Prostate gland (tissue), 2 donors: ENCODE measurements at regions not wholly inside any gene's neighbourhood (a gene's known extent, or its start where the extent isn't known, plus 50 kb on each side); places are given as distances from the start of the nearest gene placed in this dataset.
"Not testable (repeated sequence)": the region's sequence is repeated elsewhere in the genome, so short reads cannot be mapped to it uniquely, and the experiment has no call there.

ENCODE experiments used
- DNase-seq: peaks from one replicate; pipeline ENCODE4 v3.0.0-alpha.2; 2019; ENCODE audit warnings: low spot score
- H3K27ac ChIP-seq, 2 donors: fragments of 200-600 bp; sonication (generic); 2 replicates each; pipeline ENCODE4 v1.5.1; 2017 to 2019
- H3K27me3 ChIP-seq: fragments of 200-600 bp; sonication (generic); replicated peaks from 2 replicates; pipeline ENCODE4 v1.5.1; 2019; ENCODE audit not compliant: insufficient read depth
- H3K36me3 ChIP-seq, 2 donors: fragments of 200-600 bp; sonication (generic); 1 replicate in 1 of 2; 2 replicates in 1 of 2; pipeline versions ENCODE4 v1.5.1 to v1.8.1; 2017 to 2019
- H3K4me1 ChIP-seq: fragments of 200-600 bp; sonication (generic); replicated peaks from 2 replicates; pipeline ENCODE4 v1.5.1; 2019
- H3K4me3 ChIP-seq, 2 donors: fragments of 200-600 bp; sonication (generic); 2 replicates each; pipeline ENCODE4 v1.5.1; 2017 to 2019
- H3K9me3 ChIP-seq: fragments of 200-600 bp; sonication (generic); 2 replicates; pipeline ENCODE4 v1.5.1; 2017
- POLR2A ChIP-seq: fragments of 450-650 bp; IDR thresholded peaks from one replicate; pipeline ENCODE4 v1.6.1; 2016; ENCODE audit warnings: antibody characterized with exemption, mild to moderate bottlenecking
- POLR2AphosphoS5 ChIP-seq: sonication (generic); formaldehyde crosslinking; IDR thresholded peaks from one replicate; pipeline ENCODE4 v1.6.1; 2017; ENCODE audit warnings: antibody characterized with exemption
- WGBS: methylation state at CpG from one replicate; pipeline ENCODE4 v1.1.5; 2018; 5-methylcytosine and 5-hydroxymethylcytosine counted together
- intact Hi-C: fragments of 100-400 bp; cut with DNase I; formaldehyde crosslinking; loops from one replicate; pipeline ENCODE4 v1.14.2; 2022
- TF ChIP-seq, protein P1 (sequence below), 4 experiments: fragments of 200-600 bp in 2 of 4; fragments of 450-650 bp in 2 of 4; sonication (generic) in 2 of 4; IDR thresholded peaks; 1 replicate in 3 of 4; 2 replicates in 1 of 4; pipeline ENCODE4 v1.5.1; 2016 to 2019; ENCODE audit warnings: antibody characterized with exemption in 4 of 4, mild to moderate bottlenecking in 2 of 4, moderate library complexity in 2 of 4

DNA sequence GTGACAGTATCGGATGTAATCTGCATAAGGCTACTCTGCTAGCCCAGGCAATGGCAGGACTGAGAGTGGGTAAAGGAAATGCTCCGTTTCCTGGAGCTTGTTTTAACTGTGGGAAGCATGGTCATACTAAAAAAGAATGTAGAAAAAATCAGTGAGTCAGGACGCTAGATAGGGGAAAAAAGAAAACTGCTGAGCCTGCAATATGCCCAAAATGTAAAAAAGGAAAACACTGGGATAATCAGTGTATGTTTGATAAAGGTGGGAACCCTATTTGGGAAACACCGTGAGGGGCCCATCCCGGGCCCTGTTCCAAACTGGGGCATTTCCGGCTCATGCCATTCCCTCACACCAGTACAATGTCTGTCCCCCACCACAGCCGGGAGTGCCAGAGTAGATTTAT is 775.8 kb downstream of the ZPLD1 start:
- no peaks in the 10 kb centered on the region for H3K9me3 ChIP-seq
- no peaks in the 10 kb centered on the region for H3K36me3 ChIP-seq
- intact Hi-C loops, result no loop called here
- TF ChIP-seq POLR2A, result no peak
- no peaks in the 10 kb centered on the region for H3K27me3 ChIP-seq
- DNase-seq, result no peak
- no peak overlapping the region for H3K4me3 ChIP-seq
- WGBS, result 73% methylated on average over 7 of the region's 7 CpGs
- no peaks in the 10 kb centered on the region for H3K4me1 ChIP-seq
- no peak overlapping the region for H3K27ac ChIP-seq

DNA sequence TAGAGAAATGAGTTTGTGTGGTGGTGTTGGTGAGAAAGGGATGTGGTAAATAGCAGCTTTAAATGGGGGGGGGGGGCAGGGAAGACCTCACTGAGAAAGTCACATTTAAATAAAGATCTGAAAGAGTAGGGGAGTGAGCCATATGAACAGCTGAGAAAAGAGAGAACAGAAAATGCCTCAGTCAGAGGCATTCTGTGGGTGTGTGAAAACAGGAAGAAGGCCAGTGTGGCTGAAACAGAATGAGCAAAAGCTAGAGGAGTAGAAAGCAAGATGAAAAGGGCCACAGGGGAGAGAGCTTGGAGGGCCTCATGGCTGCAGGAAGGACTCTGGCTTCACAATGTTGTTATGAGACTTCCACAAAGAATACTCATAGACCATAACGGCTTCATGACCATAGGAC is 783.3 kb downstream of the ZPLD1 start:
- TF ChIP-seq POLR2AphosphoS5 (no peak), POLR2A (no peak)
- TF ChIP-seq, protein P1, sequence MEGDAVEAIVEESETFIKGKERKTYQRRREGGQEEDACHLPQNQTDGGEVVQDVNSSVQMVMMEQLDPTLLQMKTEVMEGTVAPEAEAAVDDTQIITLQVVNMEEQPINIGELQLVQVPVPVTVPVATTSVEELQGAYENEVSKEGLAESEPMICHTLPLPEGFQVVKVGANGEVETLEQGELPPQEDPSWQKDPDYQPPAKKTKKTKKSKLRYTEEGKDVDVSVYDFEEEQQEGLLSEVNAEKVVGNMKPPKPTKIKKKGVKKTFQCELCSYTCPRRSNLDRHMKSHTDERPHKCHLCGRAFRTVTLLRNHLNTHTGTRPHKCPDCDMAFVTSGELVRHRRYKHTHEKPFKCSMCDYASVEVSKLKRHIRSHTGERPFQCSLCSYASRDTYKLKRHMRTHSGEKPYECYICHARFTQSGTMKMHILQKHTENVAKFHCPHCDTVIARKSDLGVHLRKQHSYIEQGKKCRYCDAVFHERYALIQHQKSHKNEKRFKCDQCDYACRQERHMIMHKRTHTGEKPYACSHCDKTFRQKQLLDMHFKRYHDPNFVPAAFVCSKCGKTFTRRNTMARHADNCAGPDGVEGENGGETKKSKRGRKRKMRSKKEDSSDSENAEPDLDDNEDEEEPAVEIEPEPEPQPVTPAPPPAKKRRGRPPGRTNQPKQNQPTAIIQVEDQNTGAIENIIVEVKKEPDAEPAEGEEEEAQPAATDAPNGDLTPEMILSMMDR (IDR thresholded peaks at IDR 0.05), result no peak
- no peaks in the 10 kb centered on the region for H3K27me3 ChIP-seq
- no peaks in the 10 kb centered on the region for H3K36me3 ChIP-seq
- intact Hi-C loops, result no loop called here
- WGBS, result 37% methylated on average over 1 of the region's 1 CpG
- no peaks in the 10 kb centered on the region for H3K9me3 ChIP-seq
- no peak overlapping the region for H3K27ac ChIP-seq
- DNase-seq, result no peak
- no peaks in the 10 kb centered on the region for H3K4me1 ChIP-seq
- H3K4me3 ChIP-seq, result no peak overlapping the region

DNA sequence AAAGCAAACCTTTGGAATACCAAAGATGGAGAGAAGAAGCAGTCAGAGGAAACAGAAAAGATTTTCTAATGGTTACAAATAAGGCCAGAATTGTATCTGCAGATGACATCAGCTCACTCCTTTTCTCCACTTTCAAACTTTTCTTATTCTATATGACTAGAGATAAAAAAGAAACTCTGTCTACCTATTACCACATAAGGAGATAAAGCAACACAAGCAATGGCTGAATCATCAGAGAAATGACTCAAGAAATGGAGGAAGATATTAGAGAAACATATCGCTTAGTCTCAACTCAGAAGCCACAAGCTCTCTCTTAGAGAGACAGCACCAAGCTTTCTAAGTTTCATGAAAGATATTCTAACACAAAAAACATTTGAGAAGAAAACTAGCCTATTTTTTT is 784.0 kb downstream of the ZPLD1 start:
- no peaks in the 10 kb centered on the region for H3K4me1 ChIP-seq
- no peaks in the 10 kb centered on the region for H3K27me3 ChIP-seq
- intact Hi-C loops, result no loop called here
- no peaks in the 10 kb centered on the region for H3K36me3 ChIP-seq
- H3K4me3 ChIP-seq, result no peak overlapping the region
- no peak for DNase-seq
- no peak overlapping the region for H3K27ac ChIP-seq
- no peak for TF ChIP-seq POLR2AphosphoS5
- no peak for TF ChIP-seq POLR2A
- TF ChIP-seq, protein P1 (IDR thresholded peaks at IDR 0.05), result no peak
- H3K9me3 ChIP-seq, result no peaks in the 10 kb centered on the region
- 87% methylated on average over 1 of the region's 1 CpG for WGBS

DNA sequence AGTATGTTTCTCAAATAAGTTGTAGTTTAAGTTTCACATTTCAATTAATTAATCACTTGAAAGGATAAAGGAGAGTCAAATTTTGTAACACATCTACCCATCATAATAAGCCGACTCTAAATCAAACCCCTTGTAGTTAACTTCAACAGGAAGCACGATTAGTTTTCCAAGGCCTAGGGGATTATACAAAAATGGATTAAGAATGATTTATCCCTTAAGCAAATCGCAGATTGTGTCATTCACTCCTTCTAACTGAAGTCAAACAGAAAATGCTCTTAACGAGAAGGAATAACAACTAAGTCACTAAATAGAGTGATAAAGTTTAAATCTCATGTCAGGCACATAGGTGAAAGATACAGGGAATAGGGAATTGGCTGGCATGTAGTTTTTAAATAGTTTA is 792.8 kb downstream of the ZPLD1 start:
- intact Hi-C loops, result no loop called here
- TF ChIP-seq POLR2A (no peak), POLR2AphosphoS5 (no peak)
- TF ChIP-seq, protein P1 (IDR thresholded peaks at IDR 0.05), result no peak

DNA sequence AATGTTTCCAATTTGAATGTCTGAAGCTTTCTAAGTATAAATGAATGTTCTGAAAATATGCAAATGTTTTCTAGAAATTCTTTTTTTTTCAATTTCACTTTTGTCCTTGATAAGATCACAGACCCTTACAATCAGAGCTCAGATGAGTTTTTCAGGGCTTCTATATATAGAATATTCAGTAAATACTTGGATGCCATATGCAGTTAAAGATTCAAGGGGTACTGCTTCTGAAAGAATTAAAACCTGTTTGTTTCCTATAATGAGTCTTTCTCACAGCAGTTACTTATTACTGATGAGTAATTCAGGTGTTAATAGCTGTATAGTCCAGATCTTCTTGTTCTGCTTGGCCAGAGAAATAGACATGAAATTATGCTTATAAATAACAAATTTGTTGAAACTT is 812.6 kb downstream of the ZPLD1 start:
- Histone ChIP-seq H3K4me1 (no peaks in the 10 kb centered on the region), H3K27ac (no peak overlapping the region), H3K9me3 (peaks cover 4% of the 10 kb centered on the region), H3K36me3 (no peaks in the 10 kb centered on the region), H3K27me3 (no peaks in the 10 kb centered on the region), H3K4me3 (no peak overlapping the region)
- intact Hi-C loops, result no loop called here
- TF ChIP-seq POLR2AphosphoS5 (no peak), POLR2A (no peak)
- TF ChIP-seq, protein P1 (IDR thresholded peaks at IDR 0.05), result no peak
- DNase-seq, result no peak

More for the DNA sequence above, 792.8 kb downstream of the ZPLD1 start:
- no peak for DNase-seq
- 84% methylated on average over 4 of the region's 4 CpGs for WGBS
- H3K27me3 ChIP-seq, result no peaks in the 10 kb centered on the region
- H3K4me3 ChIP-seq, result no peak overlapping the region
- no peaks in the 10 kb centered on the region for H3K36me3 ChIP-seq
- no peaks in the 10 kb centered on the region for H3K4me1 ChIP-seq
- no peak overlapping the region for H3K27ac ChIP-seq
- no peaks in the 10 kb centered on the region for H3K9me3 ChIP-seq

DNA sequence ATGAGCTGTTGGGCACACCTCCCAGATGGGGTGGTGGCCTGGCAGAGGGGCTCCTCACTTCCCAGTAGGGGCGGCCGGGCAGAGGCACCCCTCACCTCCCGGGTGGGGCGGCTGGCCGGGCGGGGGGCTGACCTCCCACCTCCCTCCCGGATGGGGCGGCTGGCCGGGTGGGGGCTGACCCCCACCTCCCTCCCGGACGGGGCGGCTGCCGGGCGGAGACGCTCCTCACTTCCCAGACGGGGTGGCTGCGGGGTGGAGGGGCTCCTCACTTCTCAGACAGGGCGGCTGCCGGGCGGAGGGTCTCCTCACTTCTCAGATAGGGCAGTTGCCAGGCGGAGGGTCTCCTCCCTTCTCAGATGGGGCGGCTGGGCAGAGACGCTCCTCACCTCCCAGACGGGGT is 820.0 kb downstream of the ZPLD1 start:
- intact Hi-C loops, result not testable (repeated sequence)

More for the DNA sequence above, 820.0 kb downstream of the ZPLD1 start:
- H3K27me3 ChIP-seq, H3K36me3 ChIP-seq, H3K9me3 ChIP-seq, H3K27ac ChIP-seq, H3K4me3 ChIP-seq, H3K4me1 ChIP-seq, DNase-seq: not testable (repeated sequence)
- WGBS, result 98% methylated on average over 17 of the region's 24 CpGs
